ENCODE measurements at regions not wholly inside any gene's neighbourhood (a gene's known extent, or its start where the extent isn't known, plus 50 kb on each side); places are given as distances from the start of the nearest gene placed in this dataset.
"Not testable (repeated sequence)": the region's sequence is repeated elsewhere in the genome, so short reads cannot be mapped to it uniquely, and the experiment has no call there.

DNA sequence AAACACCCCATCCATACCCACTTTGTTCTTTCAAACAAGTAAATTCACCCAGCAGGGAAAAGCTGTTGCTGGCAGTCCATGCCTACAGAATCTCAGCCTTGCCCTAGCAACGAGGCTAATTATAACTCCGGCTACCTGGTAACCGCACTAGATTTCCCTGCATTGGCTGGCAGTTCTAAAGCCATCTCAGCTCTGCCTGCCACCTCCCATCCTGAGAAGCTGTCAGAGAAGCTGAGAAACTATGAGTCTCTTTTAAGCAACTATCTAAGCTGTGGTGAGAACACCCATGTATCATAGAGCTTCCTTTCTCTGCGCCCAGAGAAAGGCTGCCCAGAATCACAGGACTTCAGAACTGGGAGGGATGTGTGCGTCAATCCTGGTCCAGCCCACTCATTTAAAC is 126.5 kb upstream of the NBPF9 start:
- H3K27me3 ChIP-seq (ENCODE audit: control insufficient read depth in 3 of 3, insufficient read depth in 3 of 3, low read depth in 1 of 3, low read length in 3 of 3); H3K14ac ChIP-seq (ENCODE audit: low read length); H4K8ac ChIP-seq (ENCODE audit: low read depth, low read length); H3K79me1 ChIP-seq (ENCODE audit: low read depth, low read length); H3K4me1 ChIP-seq (ENCODE audit: control insufficient read depth in 2 of 2, insufficient read depth in 1 of 2, low read depth in 1 of 2, low read length in 2 of 2); H2BK120ac ChIP-seq (ENCODE audit: low read depth, low read length); H3K4ac ChIP-seq (ENCODE audit: low read length); H2AFZ ChIP-seq (ENCODE audit: low read length); H2BK5ac ChIP-seq (ENCODE audit: low read length); H3K4me2 ChIP-seq (ENCODE audit: insufficient read depth, low read length, poor library complexity, severe bottlenecking); H2AK5ac ChIP-seq (ENCODE audit: low read depth, low read length); H4K91ac ChIP-seq (ENCODE audit: low read depth, low read length, poor library complexity); H2BK12ac ChIP-seq (ENCODE audit: low read length); H3K4me3 ChIP-seq (ENCODE audit: low read length in 2 of 2); DNase-seq (ENCODE audit: low spot score); H3K9me3 ChIP-seq (replicated peaks in 1 of 2; ENCODE audit: control insufficient read depth in 2 of 2, insufficient read depth in 1 of 2, low read depth in 1 of 2, low read length in 2 of 2); H3K23ac ChIP-seq (ENCODE audit: low read depth, low read length, poor library complexity); H3K36me3 ChIP-seq (replicated peaks in 1 of 2; ENCODE audit: control insufficient read depth in 2 of 2, insufficient read depth in 2 of 2, low read length in 2 of 2); H3K9ac ChIP-seq (ENCODE audit: low read depth, low read length, poor library complexity); H2BK15ac ChIP-seq (ENCODE audit: low read length); H3K18ac ChIP-seq (ENCODE audit: low read length); H3K27ac ChIP-seq (replicated peaks; ENCODE audit: low read length): not testable (repeated sequence)
- WGBS, 2 donors (ENCODE audit: extremely low coverage in 2 of 2, insufficient read length in 2 of 2, insufficient replicate concordance in 1 of 2): no CpG with 5 or more reads among the region's 5 CpGs

DNA sequence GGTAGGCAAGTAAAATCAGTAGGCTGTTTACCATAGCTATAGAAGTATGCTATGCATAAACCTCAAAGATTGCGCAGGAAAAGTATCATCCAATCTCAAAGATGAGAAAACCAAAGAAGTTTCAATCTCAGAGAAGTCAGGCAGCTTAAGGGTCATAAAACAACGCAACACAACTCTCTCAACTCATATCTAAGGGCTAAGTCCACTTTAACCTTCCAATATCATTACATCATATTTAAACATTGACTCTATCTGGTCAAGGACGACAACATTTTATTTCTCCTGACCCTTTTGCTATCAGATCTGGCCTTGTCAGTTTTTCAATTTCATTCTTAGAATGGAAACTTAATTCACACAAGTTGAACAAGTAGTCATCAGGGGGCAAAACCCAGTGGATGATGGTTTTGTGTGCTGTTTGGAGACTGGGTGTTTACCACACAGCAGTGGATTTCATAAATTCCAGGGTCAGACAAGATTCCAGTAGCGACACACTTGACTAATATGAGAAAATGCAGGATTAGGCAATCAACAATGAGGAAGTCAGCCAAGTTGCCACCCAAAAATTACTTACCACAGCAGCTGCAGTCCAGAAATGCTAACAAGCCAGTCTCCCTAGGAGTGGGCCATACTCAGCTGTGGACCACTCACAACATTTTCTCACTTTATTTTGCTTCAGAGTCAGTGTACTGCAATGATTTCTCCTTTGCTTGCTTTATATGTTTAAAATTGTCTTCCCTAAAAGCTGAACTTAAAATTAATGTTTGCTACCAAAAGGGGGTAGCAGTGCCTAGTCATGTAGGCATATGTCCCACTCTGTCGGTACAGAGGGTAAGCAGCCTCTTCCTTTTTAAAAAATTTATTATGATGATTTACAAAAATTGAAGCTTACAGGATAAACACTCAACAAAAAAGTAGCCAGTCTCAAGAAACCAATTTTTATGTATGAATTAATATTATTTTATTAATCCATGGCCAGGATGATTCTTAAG is 131.9 kb upstream of the NBPF9 start:
- not testable (repeated sequence) for H3K18ac ChIP-seq (ENCODE audit: low read length); H3K9ac ChIP-seq (ENCODE audit: low read depth, low read length, poor library complexity); H3K23ac ChIP-seq (ENCODE audit: low read depth, low read length, poor library complexity); H3K14ac ChIP-seq (ENCODE audit: low read length); H3K4me3 ChIP-seq (ENCODE audit: low read length in 2 of 2); H4K91ac ChIP-seq (ENCODE audit: low read depth, low read length, poor library complexity); H2BK120ac ChIP-seq (ENCODE audit: low read depth, low read length); H3K4ac ChIP-seq (ENCODE audit: low read length); H3K27ac ChIP-seq (replicated peaks; ENCODE audit: low read length); H2BK5ac ChIP-seq (ENCODE audit: low read length); H2AK5ac ChIP-seq (ENCODE audit: low read depth, low read length); H3K27me3 ChIP-seq (ENCODE audit: control insufficient read depth in 3 of 3, insufficient read depth in 3 of 3, low read depth in 1 of 3, low read length in 3 of 3); H3K9me3 ChIP-seq (replicated peaks in 1 of 2; ENCODE audit: control insufficient read depth in 2 of 2, insufficient read depth in 1 of 2, low read depth in 1 of 2, low read length in 2 of 2); H2BK12ac ChIP-seq (ENCODE audit: low read length); H2AFZ ChIP-seq (ENCODE audit: low read length); H3K4me2 ChIP-seq (ENCODE audit: insufficient read depth, low read length, poor library complexity, severe bottlenecking); H3K4me1 ChIP-seq (ENCODE audit: control insufficient read depth in 2 of 2, insufficient read depth in 1 of 2, low read depth in 1 of 2, low read length in 2 of 2); H2BK15ac ChIP-seq (ENCODE audit: low read length); H4K8ac ChIP-seq (ENCODE audit: low read depth, low read length); H3K79me1 ChIP-seq (ENCODE audit: low read depth, low read length); H3K36me3 ChIP-seq (replicated peaks in 1 of 2; ENCODE audit: control insufficient read depth in 2 of 2, insufficient read depth in 2 of 2, low read length in 2 of 2); DNase-seq (ENCODE audit: low spot score)
- WGBS, 2 donors (ENCODE audit: extremely low coverage in 2 of 2, insufficient read length in 2 of 2, insufficient replicate concordance in 1 of 2): no CpG with 5 or more reads among the region's 5 CpGs

DNA sequence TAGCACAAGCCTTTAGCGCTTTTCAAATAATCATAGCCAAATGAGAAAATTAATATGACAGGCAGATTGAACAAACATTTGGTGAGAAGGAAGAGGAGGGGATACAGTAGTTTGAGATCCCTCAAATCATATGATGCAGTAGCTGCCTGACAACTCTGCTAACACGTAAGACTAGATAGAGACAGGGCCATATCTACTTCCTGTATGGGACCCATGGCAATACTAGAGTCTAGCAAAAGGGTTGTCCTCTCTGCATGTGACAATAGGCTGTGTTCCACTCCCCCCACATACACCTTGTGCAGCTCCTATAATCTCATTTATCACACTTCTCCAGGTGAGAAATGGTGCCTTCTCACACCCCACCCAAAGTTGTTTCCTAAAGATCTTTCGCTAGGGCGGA is 134.2 kb upstream of the NBPF9 start:
- not testable (repeated sequence) for H3K9me3 ChIP-seq (replicated peaks in 1 of 2; ENCODE audit: control insufficient read depth in 2 of 2, insufficient read depth in 1 of 2, low read depth in 1 of 2, low read length in 2 of 2); H4K8ac ChIP-seq (ENCODE audit: low read depth, low read length); H3K4me2 ChIP-seq (ENCODE audit: insufficient read depth, low read length, poor library complexity, severe bottlenecking); H3K27me3 ChIP-seq (ENCODE audit: control insufficient read depth in 3 of 3, insufficient read depth in 3 of 3, low read depth in 1 of 3, low read length in 3 of 3); H3K27ac ChIP-seq (replicated peaks; ENCODE audit: low read length); H3K4me1 ChIP-seq (ENCODE audit: control insufficient read depth in 2 of 2, insufficient read depth in 1 of 2, low read depth in 1 of 2, low read length in 2 of 2); H3K79me1 ChIP-seq (ENCODE audit: low read depth, low read length); H2BK120ac ChIP-seq (ENCODE audit: low read depth, low read length); H2BK5ac ChIP-seq (ENCODE audit: low read length); H3K23ac ChIP-seq (ENCODE audit: low read depth, low read length, poor library complexity); H2AFZ ChIP-seq (ENCODE audit: low read length); H3K36me3 ChIP-seq (replicated peaks in 1 of 2; ENCODE audit: control insufficient read depth in 2 of 2, insufficient read depth in 2 of 2, low read length in 2 of 2); H3K4ac ChIP-seq (ENCODE audit: low read length); H3K9ac ChIP-seq (ENCODE audit: low read depth, low read length, poor library complexity); H4K91ac ChIP-seq (ENCODE audit: low read depth, low read length, poor library complexity); H2BK15ac ChIP-seq (ENCODE audit: low read length); H3K4me3 ChIP-seq (ENCODE audit: low read length in 2 of 2); H2AK5ac ChIP-seq (ENCODE audit: low read depth, low read length); DNase-seq (ENCODE audit: low spot score); H3K14ac ChIP-seq (ENCODE audit: low read length); H2BK12ac ChIP-seq (ENCODE audit: low read length); H3K18ac ChIP-seq (ENCODE audit: low read length)
- WGBS, 2 donors (ENCODE audit: extremely low coverage in 2 of 2, insufficient read length in 2 of 2, insufficient replicate concordance in 1 of 2): no CpG with 5 or more reads among the region's 4 CpGs

DNA sequence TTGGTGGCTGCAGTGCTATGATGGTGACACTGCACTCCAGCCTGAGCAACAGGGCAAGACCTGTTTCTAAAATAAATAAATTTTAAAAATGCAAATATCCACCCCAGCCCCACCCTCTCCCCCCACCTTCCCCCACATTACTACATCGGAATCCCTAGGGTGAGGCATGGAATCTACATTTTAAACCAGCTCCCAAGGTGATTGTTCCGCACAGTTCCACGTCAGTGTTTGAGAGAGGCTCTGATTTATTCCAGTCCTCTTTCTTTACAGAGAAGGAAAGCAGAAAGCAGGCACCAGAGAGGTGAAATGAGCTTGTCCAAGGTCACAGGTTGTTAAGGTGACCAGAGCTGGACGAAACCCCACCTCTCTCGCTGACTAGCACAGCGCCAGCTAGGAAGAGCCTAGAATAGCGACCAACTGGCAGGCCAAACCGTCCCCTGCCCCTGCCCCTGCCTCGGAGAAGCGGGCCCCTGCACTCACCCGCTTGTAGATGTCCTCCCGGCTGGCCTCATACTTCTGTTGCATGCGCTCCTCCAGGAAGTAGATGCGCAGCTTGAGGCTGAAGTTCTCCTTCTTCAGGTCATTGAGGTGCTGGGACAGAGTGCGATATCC is 136.7 kb upstream of the NBPF9 start:
- H4K91ac ChIP-seq (ENCODE audit: low read depth, low read length, poor library complexity); H2AK5ac ChIP-seq (ENCODE audit: low read depth, low read length); H3K27me3 ChIP-seq (ENCODE audit: control insufficient read depth in 3 of 3, insufficient read depth in 3 of 3, low read depth in 1 of 3, low read length in 3 of 3); H3K4ac ChIP-seq (ENCODE audit: low read length); H2AFZ ChIP-seq (ENCODE audit: low read length); H2BK5ac ChIP-seq (ENCODE audit: low read length); H3K27ac ChIP-seq (replicated peaks; ENCODE audit: low read length); H3K9ac ChIP-seq (ENCODE audit: low read depth, low read length, poor library complexity); H2BK15ac ChIP-seq (ENCODE audit: low read length); H3K36me3 ChIP-seq (replicated peaks in 1 of 2; ENCODE audit: control insufficient read depth in 2 of 2, insufficient read depth in 2 of 2, low read length in 2 of 2); H3K23ac ChIP-seq (ENCODE audit: low read depth, low read length, poor library complexity); H3K9me3 ChIP-seq (replicated peaks in 1 of 2; ENCODE audit: control insufficient read depth in 2 of 2, insufficient read depth in 1 of 2, low read depth in 1 of 2, low read length in 2 of 2); DNase-seq (ENCODE audit: low spot score); H2BK12ac ChIP-seq (ENCODE audit: low read length); H3K4me3 ChIP-seq (ENCODE audit: low read length in 2 of 2); H4K8ac ChIP-seq (ENCODE audit: low read depth, low read length); H2BK120ac ChIP-seq (ENCODE audit: low read depth, low read length); H3K18ac ChIP-seq (ENCODE audit: low read length); H3K79me1 ChIP-seq (ENCODE audit: low read depth, low read length); H3K4me2 ChIP-seq (ENCODE audit: insufficient read depth, low read length, poor library complexity, severe bottlenecking); H3K14ac ChIP-seq (ENCODE audit: low read length); H3K4me1 ChIP-seq (ENCODE audit: control insufficient read depth in 2 of 2, insufficient read depth in 1 of 2, low read depth in 1 of 2, low read length in 2 of 2): not testable (repeated sequence)
- WGBS, 2 donors (ENCODE audit: extremely low coverage in 2 of 2, insufficient read length in 2 of 2, insufficient replicate concordance in 1 of 2): no CpG with 5 or more reads among the region's 15 CpGs
